ENCODE measurements at regions not wholly inside any gene's neighbourhood (a gene's known extent, or its start where the extent isn't known, plus 50 kb on each side); places are given as distances from the start of the nearest gene placed in this dataset.

DNA sequence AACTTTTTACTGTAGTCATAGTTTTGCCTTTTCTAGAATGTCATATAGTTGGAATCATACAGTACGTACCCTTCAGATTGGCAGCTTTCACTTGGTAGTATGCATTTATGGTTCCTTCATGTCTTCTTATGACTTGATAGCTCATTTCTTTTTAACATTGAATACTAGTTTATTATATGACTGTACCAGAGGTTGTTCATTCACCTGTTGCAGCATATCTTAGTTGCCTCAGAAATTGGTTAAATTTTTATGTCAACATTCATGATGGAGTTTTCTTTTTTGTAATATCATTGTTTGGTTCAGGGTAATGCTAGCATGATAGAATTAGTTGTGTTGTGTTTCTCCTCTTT lies 94.8 kb upstream of the CDK13 start:
- TF ChIP-seq, protein P1, sequence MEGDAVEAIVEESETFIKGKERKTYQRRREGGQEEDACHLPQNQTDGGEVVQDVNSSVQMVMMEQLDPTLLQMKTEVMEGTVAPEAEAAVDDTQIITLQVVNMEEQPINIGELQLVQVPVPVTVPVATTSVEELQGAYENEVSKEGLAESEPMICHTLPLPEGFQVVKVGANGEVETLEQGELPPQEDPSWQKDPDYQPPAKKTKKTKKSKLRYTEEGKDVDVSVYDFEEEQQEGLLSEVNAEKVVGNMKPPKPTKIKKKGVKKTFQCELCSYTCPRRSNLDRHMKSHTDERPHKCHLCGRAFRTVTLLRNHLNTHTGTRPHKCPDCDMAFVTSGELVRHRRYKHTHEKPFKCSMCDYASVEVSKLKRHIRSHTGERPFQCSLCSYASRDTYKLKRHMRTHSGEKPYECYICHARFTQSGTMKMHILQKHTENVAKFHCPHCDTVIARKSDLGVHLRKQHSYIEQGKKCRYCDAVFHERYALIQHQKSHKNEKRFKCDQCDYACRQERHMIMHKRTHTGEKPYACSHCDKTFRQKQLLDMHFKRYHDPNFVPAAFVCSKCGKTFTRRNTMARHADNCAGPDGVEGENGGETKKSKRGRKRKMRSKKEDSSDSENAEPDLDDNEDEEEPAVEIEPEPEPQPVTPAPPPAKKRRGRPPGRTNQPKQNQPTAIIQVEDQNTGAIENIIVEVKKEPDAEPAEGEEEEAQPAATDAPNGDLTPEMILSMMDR (IDR thresholded peaks at IDR 0.05; ENCODE audit: low read length): no peak
- TF ChIP-seq EZH2 (IDR thresholded peaks at IDR 0.05; ENCODE audit: borderline replicate concordance, low read length): no peak

All from OCI-LY1 (cell line).